ENCODE measurements at regions not wholly inside any gene's neighbourhood (a gene's known extent, or its start where the extent isn't known, plus 50 kb on each side); places are given as distances from the start of the nearest gene placed in this dataset.

GRCh38 chr4:35025152-35025834 lies 1219.0 kb downstream of the ARAP2 start:
- DNase-seq (ENCODE audit: insufficient read length, low spot score), result no peak
- FAIRE-seq, result no peak

GRCh38 chr4:35038079-35038805 lies 1206.1 kb downstream of the ARAP2 start:
- DNase-seq (ENCODE audit: insufficient read length, low spot score) (no peak), FAIRE-seq (no peak)

DNA sequence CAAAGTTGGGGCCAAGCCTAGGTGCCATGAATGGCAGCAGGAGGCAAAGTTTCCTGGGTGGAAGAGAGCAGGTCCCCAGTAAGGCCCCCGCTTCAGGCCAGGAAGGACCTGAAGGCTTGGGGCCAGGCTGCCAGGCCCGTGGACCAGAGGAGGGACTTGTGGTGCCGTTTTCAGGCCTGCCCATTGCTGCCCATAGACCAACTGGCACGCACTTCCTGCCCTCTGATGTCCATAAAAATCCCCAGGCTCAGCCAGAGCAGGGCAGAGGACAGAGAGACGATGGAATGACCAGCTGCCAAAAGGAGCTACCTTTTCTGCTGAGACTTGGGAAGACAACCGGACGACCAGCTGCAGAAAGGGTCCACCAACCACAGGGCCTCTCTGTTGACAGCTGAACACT lies 1205.5 kb downstream of the ARAP2 start:
- no peak for FAIRE-seq
- no peak for DNase-seq (ENCODE audit: insufficient read length, low spot score)

DNA sequence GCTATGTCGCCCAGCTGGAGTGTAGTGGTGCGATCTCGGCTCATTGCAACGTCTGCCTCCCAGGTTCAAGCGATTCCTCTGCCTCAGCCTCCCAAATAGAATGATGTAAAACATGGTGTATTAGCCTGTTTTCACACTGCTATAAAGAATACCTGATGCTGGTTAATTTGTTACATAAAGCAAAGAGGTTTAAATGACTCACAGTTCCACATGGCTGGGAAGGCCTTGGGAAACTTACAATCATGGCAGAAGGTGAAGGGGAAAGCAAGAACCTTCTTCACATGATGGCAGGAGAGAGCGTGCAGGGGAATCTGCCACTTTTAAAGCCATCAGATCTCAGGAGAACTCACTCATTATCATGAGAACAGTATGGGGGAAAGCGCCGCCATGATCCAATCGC lies 1191.8 kb downstream of the ARAP2 start:
- FAIRE-seq (no peak), DNase-seq (ENCODE audit: insufficient read length, low spot score) (no peak)

GRCh38 chr4:35063031-35063570 lies 1181.2 kb downstream of the ARAP2 start:
- no peak for FAIRE-seq
- no peak for DNase-seq (ENCODE audit: insufficient read length, low spot score)

DNA sequence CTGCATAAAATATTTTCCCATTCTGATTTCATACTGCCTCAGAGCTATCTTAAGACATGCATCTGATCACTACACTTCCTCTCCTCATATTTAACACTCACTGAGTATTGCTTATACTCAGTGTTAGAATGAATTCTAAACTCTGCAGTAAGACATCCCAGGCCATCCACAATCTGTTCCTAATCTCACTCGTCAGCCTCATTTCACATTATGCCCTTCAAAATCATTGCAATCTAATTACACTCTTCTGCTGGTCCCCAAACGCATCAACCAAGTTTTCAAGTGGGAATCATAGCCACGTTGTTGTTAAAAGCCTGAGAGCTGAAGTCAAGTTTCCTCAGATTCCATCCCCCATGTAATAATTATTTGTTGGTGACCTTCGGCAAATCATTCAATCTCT lies 1177.9 kb downstream of the ARAP2 start:
- DNase-seq (ENCODE audit: insufficient read length, low spot score) (no peak), FAIRE-seq (no peak)

DNA sequence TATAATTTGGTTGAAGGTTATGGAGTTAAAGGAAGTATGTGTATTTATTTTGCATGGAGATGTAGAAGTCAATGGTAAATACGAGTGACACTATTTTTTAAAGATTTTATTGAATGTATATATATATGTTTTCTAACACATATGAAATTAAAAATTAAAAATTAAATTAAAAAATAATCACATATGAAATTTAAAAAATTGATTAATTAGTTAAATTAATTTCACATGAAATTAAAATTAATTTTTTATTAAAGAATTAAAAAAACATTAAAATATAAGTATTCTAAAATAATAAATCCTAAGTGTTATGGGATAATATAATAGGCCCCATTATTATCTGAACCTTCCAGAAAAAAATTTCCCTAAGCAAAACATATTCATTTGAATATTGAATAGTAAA lies 1163.5 kb downstream of the ARAP2 start:
- no peak for FAIRE-seq

DNA sequence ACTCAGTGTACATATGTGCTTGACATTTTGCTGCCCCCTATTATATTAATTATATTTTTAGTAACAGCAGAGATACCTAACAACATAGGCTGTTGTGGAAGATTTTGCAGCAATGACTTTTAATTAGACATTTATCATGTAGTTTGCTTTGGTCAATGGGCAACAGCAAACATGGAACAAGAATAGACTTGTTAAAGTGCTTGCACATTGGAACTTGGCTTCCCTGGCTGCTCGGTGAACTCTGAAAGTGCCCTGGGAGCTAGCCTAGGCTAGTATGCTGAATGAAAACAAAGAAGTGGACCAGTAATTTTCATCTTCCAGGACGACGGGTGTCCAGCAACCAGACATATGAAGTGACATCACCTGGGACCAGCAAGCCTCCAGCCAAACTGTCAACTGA lies 1157.1 kb downstream of the ARAP2 start:
- FAIRE-seq, result no peak

More for the DNA sequence above, 1163.5 kb downstream of the ARAP2 start:
- DNase-seq (ENCODE audit: insufficient read length, low spot score), result no peak

GRCh38 chr4:35100932-35101331 lies 1143.4 kb downstream of the ARAP2 start:
- no peak for FAIRE-seq
- no peak for DNase-seq (ENCODE audit: insufficient read length, low spot score)

More for the DNA sequence above, 1157.1 kb downstream of the ARAP2 start:
- DNase-seq (ENCODE audit: insufficient read length, low spot score), result no peak

DNA sequence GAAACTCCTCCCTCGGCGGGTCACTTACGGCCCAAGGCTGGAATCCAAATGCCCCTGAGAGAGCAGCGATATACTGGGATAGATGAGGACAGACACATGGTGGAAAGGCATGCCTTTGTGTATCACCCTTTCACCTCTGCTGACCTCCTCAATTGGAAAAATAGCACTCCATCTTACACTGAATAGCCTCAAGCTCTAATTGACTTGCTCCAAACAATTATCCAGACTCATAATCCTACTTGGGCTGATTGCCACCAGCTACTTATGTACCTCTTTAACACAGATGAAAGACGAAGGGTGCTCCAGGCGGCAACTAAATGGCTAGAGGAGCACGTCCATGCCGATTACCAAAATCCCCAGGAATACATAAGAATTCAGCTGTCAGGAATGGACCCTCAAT lies 1142.2 kb downstream of the ARAP2 start:
- FAIRE-seq (no peak), DNase-seq (ENCODE audit: insufficient read length, low spot score) (no peak)

DNA sequence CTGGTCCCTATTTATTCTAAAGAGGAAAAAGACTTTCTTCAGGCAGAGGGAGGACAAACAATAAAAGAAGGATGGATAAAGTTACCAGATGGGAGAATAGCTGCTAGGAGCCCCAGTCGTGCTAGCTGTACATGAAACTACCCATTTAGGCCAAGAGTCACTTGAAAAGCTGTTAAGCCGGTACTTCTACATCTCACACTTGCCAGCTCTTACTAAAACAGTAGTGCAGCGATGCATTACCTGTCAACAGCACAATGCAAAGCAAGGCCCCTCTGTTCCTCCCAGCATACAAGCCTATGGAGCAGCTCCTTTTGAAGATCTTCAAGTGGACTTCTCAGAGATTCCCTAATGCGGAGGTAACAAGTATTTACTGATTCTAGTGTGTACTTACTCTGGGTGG lies 1138.8 kb downstream of the ARAP2 start:
- FAIRE-seq (no peak), DNase-seq (ENCODE audit: insufficient read length, low spot score) (no peak)

GRCh38 chr4:35106091-35106734 lies 1138.1 kb downstream of the ARAP2 start:
- FAIRE-seq (no peak), DNase-seq (ENCODE audit: insufficient read length, low spot score) (no peak)

DNA sequence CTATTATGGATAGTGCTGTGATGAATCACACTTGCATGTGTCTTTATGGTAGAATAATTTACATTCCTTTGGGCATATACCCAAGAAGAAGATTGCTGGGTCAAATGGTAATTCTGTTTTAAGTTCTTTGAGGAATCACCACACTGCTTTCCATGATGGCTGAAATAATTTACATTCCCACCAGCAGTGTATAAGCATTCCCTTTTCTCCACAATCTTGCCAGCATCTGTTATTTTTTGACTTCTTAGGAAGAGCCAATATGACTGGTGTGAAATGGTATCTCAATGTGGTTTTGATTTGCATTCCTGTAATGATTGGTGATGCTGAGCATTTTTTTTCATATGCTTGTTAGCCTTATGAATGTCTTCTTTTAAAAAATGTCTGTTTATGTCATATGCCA lies 1120.2 kb downstream of the ARAP2 start:
- FAIRE-seq (no peak), DNase-seq (ENCODE audit: insufficient read length, low spot score) (no peak)

DNA sequence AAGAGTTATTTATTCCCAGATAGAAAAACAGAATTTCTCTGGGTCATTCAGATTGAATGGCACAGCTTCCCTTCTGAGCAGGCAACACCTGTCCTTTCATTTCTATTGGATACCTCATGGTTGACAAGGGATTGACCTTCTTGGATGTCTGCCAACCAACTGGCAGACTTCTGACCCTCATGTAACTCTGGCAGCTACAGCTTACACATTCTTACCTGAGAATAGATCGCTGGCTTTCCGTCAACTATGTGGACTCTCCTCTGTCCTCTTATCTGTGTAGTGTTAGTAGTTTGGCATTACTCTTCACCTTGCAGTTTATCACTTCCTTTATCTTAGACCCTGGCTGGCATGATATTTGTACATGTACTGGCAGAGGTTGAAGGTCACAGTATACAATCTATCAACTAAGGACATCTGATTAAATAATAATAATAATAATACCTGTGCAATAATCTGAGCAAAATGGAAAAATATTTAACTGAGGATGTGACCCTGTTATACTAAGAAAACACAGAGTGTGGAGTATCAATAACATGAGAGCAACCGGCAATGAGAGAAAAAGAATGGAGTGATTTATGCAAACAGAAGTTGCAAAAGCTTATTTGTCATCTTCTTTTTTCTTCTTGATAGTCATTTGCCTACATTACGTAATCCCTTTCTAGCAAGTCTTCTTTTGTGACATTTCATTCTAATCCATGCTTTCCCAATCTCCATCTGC lies 1118.2 kb downstream of the ARAP2 start:
- no peak for FAIRE-seq

GRCh38 chr4:35138449-35138848 lies 1105.9 kb downstream of the ARAP2 start:
- DNase-seq (ENCODE audit: insufficient read length, low spot score), result no peak
- no peak for FAIRE-seq

More for the DNA sequence above, 1118.2 kb downstream of the ARAP2 start:
- DNase-seq (ENCODE audit: insufficient read length, low spot score), result no peak

DNA sequence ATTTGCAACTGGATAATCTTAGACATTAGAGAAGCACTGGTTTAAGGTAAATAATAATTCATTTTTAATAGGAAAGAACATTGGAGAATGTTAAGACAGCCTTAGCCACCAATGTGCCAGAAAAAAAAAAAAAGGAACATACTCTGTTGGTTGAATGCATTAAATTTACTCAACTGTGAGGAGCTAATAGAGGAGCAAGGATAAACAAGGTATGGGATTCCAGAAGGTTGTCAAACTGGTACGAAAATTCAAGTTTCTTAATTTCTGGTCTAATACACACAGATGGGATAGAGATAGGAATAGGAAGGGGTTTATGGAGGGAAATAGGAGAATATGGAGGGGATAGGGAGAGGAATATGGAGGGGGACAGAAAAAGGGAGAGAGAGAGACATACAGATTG lies 1096.6 kb downstream of the ARAP2 start:
- FAIRE-seq (no peak), DNase-seq (ENCODE audit: insufficient read length, low spot score) (no peak)

DNA sequence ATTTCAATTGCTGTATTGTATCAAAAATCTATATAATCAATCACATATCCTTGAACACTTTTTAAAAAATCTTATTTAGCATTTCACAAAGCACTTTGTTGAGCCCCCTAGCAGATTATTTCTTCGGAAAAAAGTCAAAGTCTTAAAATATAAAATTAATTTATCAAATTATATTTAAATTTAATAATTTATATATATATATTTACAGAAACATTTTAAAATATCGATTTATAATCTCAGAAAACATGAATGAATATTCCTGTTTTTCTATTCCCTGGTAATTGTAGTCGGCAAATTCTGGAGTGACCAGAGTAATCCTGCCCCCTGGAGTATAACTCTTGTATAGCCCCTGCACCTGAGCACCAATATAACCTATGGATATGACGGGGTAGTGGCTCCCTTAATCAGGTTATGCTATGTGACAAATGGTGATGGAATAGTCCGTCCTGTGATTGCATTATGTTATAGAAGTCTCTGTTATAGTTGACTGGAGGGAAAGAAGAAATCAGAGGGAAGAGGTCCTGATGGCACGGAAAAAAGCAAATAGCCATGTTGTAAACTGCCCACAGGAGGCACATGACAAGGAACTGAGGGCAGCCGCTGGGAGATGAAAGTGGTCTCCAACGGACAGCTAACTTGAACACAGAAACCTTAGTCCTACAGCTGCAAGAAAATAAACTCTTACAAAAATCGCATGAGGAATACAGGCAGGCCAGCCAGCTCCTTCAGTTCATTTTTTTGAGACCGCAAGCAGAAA lies 1092.3 kb downstream of the ARAP2 start:
- no peak for DNase-seq (ENCODE audit: insufficient read length, low spot score)
- FAIRE-seq, result no peak

GRCh38 chr4:35163168-35163567 lies 1081.1 kb downstream of the ARAP2 start:
- FAIRE-seq (no peak), DNase-seq (ENCODE audit: insufficient read length, low spot score) (no peak)

GRCh38 chr4:35164063-35164462 lies 1080.3 kb downstream of the ARAP2 start:
- FAIRE-seq (no peak), DNase-seq (ENCODE audit: insufficient read length, low spot score) (no peak)

DNA sequence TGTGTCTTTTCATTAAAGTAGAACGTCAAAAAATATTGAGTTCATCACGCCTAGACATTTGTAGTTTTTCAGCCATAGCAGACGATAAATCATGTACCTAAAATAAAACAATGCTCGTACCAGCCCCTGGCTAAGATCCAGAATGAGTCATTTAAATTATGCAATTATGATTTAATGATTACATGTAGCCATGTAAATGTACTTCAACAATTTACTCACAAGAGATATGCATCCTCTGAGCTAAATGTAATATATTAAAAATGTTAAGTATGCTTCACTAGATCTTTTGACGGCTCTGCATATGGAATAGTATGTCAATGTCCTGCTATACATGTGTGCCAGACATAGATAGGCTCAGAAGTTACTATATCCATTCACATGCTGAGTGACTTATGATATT lies 1077.8 kb downstream of the ARAP2 start:
- FAIRE-seq (no peak), DNase-seq (ENCODE audit: insufficient read length, low spot score) (no peak)

Data from GM19239 (cell line).